ENCODE measurements at regions not wholly inside any gene's neighbourhood (a gene's known extent, or its start where the extent isn't known, plus 50 kb on each side); places are given as distances from the start of the nearest gene placed in this dataset.
A peak's percentile ranks its signal among the peaks of the same experiment; 100 is the strongest.

GRCh38 chr6:164414695-164415094, 894.7 kb downstream of the C6orf118 start:
- DNase-seq (ENCODE audit: low read depth in 2 of 3, low spot score in 2 of 3): no peak

- DNase-seq (ENCODE audit: low read depth in 2 of 3, low spot score in 2 of 3): no peak
Observed at GRCh38 chr6:164412566-164412965, 896.8 kb downstream of the C6orf118 start.

DNA sequence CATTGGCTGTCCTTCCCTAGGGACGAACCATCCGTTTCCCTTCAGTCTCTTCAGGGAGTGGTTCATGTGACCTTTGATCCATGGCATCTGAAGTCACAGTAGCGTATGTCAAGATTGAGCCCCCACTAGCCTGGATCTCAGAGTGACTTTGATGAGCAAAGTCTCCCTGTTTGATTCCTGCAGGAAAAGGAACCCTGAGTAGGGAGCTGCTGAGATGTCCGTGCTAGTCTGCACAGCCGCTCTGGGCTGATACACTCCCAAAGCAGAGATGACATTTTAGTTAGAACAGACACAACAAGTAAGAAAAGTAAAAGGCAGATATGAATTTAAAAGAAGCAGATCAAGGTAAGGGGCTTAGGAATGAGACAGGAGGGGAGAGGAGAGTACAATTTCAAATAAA, 899.4 kb downstream of the C6orf118 start:
- DNase-seq (ENCODE audit: low read depth in 2 of 3, low spot score in 2 of 3): no peak

GRCh38 chr6:164409309-164410009, 899.9 kb downstream of the C6orf118 start:
- no peak for DNase-seq (ENCODE audit: low read depth in 2 of 3, low spot score in 2 of 3)

DNA sequence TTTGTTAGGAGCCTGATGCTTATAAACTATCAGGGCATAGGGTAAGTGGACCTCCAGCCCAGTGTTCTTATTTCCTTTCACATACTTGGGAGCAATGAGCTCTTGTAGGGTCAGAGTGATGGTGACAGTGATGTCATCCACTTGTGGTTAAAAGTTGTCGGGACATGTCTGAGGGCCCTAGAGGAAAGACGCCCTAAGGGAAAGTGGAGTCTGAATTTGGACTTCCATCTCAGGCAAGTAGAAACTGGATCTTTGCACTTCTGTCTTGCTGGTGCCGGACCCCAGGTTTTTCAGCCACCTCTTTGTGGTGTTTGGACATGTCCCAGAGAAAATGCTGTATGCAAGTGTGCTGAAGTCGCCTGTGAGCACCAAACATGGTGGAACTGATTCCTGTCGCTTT, 900.5 kb downstream of the C6orf118 start:
- DNase-seq (ENCODE audit: low read depth in 2 of 3, low spot score in 2 of 3): no peak

- DNase-seq (ENCODE audit: low read depth in 2 of 3, low spot score in 2 of 3): no peak
Observed at GRCh38 chr6:164404812-164405488, 904.5 kb downstream of the C6orf118 start.

DNA sequence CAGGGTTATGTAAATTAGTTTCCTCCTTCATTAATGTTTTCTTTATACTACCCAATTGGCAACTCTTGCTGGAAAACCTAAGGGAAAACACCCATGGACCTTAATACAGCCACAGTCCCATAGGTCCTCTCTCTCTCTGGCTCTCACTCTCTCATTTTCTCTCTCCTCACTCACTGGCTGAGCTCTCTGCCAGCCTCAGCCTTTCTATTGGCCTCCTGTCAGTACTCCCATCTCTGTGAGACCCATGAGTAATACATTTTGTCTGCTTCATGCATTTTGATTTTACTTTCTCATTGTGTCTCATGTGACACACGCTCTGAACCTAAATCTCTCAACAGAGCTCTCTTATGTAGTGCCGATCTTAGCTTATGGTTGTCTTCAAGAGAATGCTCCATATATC, 907.5 kb downstream of the C6orf118 start:
- DNase-seq (ENCODE audit: low read depth in 2 of 3, low spot score in 2 of 3): no peak

- no peak for DNase-seq (ENCODE audit: low read depth in 2 of 3, low spot score in 2 of 3)
Observed at GRCh38 chr6:164398647-164399046, 910.8 kb downstream of the C6orf118 start.

DNA sequence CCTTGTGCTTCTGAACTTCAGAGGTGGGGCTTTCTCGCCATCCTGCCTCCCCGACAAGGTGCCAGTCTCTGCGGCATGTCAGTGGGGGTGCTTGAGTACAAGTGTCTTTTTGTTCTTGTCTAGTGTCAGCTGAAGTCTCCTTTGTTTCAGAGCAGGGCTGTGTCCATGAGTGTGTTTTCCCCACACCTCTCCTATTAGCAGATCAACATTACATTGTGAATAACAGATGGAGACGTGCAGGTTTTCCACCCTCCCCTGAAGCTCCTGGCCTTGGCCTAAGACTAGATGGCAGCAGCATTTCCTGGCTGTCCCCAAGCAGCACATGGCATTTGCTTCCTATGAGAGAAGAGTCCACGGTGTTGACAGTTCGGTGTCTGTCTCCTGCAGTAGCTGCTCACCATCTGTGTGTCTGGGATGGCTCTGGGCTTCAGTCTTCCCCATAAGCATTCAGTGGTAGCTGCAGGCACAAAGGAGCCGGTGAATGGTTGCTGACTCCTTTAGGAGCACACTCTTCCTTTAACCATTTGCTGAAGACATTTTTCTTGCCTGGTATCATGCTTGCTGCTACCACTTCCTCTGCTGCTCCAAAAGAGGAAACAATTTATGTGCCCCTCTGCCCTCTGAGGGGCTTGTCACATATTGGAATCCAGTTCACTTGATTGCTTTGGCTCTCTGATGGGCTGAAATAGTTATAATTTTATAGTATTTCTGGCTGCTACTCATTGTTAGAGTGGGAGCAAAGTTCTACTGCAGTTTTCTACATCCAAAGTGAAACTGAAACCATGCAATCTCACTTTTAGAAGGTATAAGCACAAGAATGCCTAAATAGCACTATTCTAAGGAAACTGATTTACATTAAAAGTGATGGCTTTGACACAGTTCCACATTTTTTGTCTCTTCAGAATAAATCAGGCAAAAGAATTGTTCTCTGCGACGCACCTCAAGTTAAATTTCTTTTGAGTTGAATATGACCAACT, 913.0 kb downstream of the C6orf118 start:
- peak in 1 of 3 donors; percentile 11 for DNase-seq (ENCODE audit: low read depth in 2 of 3, low spot score in 2 of 3)

DNA sequence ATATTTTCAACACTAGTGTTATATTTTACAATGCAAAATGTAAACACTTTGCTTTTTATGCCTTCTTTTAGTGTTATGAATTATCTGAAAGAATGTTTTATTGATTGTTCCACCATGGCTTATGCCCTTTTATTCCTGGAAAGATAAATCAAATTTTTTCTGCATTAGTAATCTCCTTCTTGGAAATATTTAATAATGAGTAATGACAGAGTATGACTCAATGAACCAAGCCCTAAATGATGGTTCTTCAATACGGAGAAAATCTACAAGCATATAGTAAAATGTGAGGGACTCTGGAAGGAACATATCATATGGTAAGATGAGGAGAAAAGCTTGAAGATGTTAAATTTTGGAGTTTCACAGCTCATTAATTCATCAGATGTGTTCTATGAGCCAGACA, 929.6 kb downstream of the C6orf118 start:
- no peak for DNase-seq (ENCODE audit: low read depth in 2 of 3, low spot score in 2 of 3)

GRCh38 chr6:164378330-164378729, 931.1 kb downstream of the C6orf118 start:
- DNase-seq (ENCODE audit: low read depth in 2 of 3, low spot score in 2 of 3): no peak

GRCh38 chr6:164377348-164377918, 932.0 kb downstream of the C6orf118 start:
- no peak for DNase-seq (ENCODE audit: low read depth in 2 of 3, low spot score in 2 of 3)

- no peak for DNase-seq (ENCODE audit: low read depth in 2 of 3, low spot score in 2 of 3)
Observed at GRCh38 chr6:164370773-164371172, 938.6 kb downstream of the C6orf118 start.

DNA sequence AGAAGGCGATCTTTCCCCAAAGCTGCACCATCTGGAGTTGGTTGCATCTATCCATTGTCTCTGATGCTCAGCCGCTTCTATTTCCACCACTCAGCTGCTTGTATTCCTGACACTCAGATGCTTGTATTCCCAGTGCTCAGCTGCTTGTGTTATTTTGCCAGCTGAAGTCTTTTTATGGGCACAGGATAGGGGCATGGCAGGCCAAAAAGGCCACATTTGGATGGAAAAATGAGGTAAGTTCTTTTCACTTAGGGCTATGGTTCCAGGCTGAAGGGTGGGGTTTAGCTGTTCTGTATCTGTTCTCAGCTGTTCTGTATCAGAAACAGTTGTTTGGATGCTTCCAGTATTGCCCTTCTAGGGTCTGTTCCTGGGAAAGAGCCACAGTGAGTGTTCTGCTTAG, 944.9 kb downstream of the QKI start:
- no peak for DNase-seq (ENCODE audit: low read depth in 2 of 3, low spot score in 2 of 3)

DNA sequence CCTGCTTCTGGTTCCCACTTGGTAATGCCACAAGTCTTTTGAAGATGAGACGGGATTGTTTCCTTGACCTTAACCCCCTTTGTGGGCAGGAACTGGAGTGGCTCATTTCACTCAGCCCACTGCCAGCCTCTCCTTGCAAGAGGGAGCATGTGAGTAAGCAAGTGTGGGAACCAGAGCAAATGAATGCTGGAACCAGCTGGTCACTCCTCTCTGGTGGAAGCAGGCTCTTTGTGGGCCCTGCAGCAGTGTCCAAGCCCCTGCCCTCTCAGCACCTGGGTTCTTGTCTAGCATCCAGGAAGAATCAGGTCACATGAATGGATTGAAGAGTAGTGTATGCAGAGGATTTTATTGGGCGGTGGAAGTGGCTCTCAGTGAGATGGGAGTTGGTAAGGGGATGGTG, 944.5 kb downstream of the QKI start:
- DNase-seq (ENCODE audit: low read depth in 2 of 3, low spot score in 2 of 3): no peak

GRCh38 chr6:164356814-164357213, 942.3 kb downstream of the QKI start:
- DNase-seq (ENCODE audit: low read depth in 2 of 3, low spot score in 2 of 3): no peak

- DNase-seq (ENCODE audit: low read depth in 2 of 3, low spot score in 2 of 3): no peak
Observed at GRCh38 chr6:164347455-164347854, 932.9 kb downstream of the QKI start.

DNA sequence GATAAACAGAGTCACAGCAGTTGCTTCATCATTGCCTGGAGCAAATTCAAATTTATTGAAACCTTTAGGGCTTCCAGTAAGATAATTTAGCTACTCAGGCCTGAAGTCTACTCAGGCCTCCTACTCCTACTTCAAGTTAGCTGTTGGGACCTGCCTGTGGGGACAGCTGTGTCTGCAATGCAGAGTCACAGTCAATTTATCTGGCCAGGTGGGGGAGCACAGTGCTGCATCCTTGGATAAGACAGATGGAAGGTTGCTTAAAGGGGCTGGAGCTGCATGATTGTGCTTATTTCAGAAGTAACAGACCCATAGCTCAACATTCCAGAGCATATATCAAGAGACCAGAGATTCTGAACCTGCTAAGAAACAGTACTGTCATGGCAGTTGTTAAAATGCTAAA, 932.1 kb downstream of the QKI start:
- no peak for DNase-seq (ENCODE audit: low read depth in 2 of 3, low spot score in 2 of 3)

- no peak for DNase-seq (ENCODE audit: low read depth in 2 of 3, low spot score in 2 of 3)
Observed at GRCh38 chr6:164345806-164346496, 931.4 kb downstream of the QKI start.

- DNase-seq (ENCODE audit: low read depth in 2 of 3, low spot score in 2 of 3): no peak
Observed at GRCh38 chr6:164345327-164345726, 930.8 kb downstream of the QKI start.

All from hematopoietic multipotent progenitor cell (in vitro differentiated cells).